ENCODE measurements at regions not wholly inside any gene's neighbourhood (a gene's known extent, or its start where the extent isn't known, plus 50 kb on each side); places are given as distances from the start of the nearest gene placed in this dataset.
"Not testable (repeated sequence)": the region's sequence is repeated elsewhere in the genome, so short reads cannot be mapped to it uniquely, and the experiment has no call there.

DNA sequence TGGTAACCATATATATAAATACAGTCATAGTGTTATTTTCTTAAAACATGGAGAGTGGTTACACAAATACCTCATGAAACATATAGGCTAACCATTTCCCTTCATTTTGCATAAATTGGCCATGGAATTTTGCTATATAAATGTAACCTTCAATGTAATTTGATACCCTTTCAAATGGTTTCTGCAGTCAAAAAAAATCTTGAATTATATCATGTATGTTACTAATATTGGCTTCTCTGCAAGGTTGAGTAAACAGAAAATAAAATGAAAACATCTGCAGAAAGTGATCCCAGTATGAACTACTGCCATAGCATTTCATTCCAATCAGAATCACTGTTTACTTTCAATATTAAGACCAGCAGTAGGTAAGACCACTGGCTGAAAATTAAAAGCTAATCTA lies 1165.9 kb upstream of the TENM3 start:
- DNase-seq (ENCODE audit: low read depth in 2 of 2): no peak

DNA sequence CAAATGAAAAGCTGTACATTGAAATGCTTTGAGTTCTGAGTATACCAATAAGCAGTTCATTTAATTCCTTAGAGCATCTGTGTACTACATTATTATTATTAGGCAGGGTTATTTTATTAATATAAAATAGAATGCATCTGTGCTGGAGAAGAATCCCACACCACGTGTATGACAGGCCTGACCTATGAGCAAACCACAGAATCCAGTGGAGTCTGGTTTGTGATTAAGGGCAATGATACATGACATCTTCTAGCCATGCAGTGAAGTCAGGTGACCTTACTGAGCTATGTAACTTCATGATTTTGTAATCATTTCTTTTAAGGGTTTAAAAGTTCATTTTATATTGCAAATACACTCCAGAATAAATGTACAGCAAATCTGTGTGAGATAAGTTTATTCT lies 1165.0 kb upstream of the TENM3 start:
- DNase-seq (ENCODE audit: low read depth in 2 of 2): no peak

DNA sequence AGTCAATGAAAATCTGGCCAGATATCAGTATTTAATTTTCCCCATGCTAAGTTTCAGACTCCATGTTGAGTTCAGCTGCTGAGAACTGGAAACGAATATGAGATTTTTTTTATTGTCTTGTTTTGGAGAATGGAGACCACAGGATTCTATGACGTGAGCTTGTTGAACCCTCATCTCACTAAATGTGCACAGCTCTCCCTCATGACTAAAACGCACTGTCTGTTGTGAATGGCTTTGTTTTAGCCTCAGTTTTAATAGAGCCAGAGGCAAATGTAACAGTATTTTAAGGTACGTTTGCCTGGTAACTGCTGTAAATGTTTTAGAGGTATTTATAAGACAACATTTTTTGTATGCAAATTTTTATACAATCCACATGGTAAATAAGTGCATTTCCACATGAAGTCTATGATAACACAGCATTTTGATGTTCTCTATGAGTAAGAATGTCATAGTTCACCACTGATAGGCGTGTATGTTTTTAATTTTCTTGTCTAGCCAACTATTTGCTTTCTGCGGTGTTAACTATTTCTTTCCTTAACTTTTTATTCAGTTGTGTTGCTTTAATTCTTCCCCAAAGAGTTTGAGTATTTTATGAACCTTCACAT lies 1159.3 kb upstream of the TENM3 start:
- DNase-seq (ENCODE audit: low read depth in 2 of 2): no peak

DNA sequence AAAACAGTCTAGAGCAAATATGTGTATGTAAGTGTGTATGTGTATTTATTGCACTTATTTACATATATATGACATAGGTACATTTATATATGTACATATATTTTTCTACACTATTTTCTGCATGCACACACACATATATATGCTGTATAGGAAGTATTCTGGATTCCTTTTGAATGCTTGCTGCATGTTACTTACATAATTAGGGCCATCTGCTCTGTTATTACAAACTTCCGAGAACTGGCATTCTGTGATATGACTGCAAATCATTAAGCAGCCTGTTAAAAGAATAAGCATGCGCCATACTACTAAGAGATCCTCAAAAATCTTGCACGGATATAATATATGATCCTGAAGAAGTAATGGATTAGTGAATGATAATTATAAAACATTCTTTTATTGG lies 1157.6 kb upstream of the TENM3 start:
- DNase-seq (ENCODE audit: low read depth in 2 of 2): no peak

DNA sequence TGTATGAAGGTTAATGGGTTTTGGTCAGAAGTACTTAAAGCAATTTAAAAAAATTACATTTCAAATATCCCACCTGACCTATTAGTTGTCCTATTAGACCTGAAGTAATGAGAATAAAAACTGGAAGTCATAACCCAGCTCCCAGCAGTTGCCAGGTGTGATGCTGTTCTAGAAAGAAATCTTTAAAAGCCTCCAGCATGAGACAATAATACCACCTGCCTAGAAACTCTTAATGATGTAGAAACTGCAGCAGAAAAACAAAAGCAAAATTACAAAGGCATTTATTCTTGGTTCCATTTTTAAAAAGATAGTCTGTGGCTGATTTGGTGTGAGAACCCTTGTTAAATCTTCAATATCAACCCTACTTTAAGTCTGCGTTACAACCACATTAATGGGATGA lies 1137.7 kb upstream of the TENM3 start:
- no peak for DNase-seq (ENCODE audit: low read depth in 2 of 2)

DNA sequence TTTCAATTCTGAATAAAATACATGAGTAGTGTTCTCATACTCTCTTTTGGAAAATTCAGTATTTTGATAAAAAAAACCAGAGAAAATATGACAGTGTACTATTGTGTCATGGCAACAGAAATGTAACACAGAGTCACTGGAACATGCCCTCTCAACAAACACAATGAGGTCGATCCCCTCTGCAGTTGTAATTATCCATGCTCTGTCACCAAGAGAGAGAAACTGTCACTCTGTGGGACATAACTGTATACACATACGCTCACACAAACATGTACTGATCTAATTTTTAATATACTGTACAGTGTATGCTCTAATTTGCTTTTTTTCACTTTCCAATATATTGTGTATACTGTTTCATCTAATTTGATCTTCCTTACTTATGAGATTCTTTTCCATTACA lies 1136.8 kb upstream of the TENM3 start:
- no peak for DNase-seq (ENCODE audit: low read depth in 2 of 2)

DNA sequence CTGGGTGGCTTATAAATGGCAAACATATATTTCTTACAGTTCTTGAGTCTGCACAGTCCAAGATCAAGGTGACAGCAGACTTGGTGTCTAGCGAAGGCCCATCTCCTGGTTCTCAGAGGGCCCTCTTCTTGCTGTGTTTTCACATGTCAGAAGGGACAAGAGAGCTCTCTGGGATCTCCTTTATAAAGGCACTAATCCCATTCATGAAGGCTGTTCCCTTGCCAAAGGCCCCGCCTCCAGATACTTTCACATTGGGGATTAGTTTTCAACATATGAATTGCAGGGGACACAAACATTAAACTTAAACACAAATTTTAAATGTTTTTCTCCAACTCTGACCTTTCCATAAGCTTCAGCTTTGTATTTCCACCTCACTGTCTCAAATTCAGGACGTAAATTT lies 1135.0 kb upstream of the TENM3 start:
- DNase-seq (ENCODE audit: low read depth in 2 of 2): no peak

DNA sequence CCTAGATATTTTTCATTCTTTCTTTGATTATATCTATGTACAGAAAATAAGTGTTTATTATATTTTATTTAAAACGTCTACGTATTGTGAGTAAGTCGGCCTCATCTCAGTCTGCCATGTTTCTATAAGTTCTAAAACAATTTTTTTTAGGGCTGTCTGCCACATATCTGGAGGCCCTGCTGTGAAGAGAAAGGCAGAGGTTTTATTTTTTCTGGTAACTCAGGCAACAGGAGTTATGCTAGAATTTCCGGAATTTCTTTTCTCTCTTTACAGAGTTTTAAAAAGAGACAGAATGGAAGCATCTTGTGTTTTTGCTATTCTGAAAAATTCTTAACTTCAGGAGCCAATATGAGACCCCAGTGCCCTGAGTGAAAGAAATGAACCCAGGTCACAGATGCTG lies 1124.0 kb upstream of the TENM3 start:
- no peak for DNase-seq (ENCODE audit: low read depth in 2 of 2)

DNA sequence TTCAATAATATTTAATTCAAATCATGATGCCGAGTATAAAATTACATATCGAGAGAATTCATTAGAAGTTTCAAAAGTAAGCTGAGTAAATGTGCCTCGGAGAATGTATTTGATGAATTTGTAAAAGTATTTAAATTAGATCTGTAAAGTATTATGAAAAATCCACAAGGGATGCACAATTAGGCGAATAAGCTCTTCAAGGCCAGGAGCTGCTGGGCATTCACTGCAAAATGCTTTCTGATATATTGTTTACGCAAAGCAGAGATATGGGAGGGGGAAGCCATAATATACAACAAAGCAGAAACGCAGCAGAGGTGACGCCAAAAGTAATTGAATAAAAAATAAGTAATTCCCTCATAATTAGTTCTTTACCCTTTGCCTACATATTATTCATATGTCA lies 1121.5 kb upstream of the TENM3 start:
- DNase-seq (ENCODE audit: low read depth in 2 of 2): no peak

DNA sequence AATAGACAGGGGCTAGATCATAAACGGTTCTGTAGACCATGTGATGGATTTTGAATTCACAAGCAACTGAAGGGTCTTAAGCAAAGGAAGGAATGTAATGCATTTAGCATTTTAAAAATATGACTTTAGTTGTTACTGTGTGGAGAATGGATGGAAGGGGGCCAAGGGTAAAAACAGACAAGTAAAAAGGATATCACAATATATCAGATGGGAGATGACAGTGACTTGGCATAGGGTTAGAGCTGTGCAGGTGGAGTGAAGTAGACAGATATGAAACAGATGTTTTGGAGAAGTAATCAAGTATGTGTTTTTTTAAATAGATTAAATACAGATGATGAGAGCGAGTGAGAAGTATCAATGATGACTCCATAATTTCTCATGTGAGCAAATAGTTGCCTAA lies 1116.0 kb upstream of the TENM3 start:
- DNase-seq (ENCODE audit: low read depth in 2 of 2): no peak

DNA sequence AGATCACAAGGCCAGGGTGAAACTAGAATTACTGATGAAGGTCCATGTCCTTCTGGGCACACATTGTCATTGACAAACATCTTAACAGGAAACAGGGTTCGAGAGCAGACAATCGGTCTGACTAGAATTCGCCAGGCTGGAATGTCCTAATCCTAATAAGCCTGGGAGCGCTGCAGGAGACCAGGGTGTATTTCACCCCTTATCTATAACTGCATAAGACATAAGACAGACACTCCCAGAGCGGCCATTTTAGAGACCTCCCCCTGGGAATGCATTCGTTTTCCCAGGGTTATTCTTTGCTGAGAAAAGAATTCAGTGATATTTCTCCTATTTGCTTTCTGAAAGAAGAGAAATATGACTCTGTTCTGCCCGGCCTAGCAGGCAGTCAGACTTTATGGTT lies 1112.9 kb upstream of the TENM3 start:
- DNase-seq (ENCODE audit: low read depth in 2 of 2): not testable (repeated sequence)

DNA sequence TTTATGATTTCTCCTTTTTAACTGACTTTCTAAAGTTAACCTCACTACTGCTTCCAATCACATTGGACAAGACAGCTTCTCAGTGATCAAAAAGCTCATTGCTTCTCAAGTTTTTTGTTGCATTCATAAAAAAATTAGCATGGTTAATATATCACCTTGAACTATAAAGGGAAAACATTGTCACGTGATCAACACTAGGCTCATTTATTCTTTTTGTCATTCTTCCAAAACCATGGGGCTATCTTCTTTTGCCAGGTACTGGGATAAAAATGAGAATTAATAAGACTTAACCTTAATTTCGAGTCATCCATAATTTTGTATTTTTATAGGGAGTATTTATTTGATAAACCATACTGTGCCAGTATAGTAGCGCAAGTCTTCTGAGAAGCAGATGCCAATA lies 1105.9 kb upstream of the TENM3 start:
- no peak for DNase-seq (ENCODE audit: low read depth in 2 of 2)

DNA sequence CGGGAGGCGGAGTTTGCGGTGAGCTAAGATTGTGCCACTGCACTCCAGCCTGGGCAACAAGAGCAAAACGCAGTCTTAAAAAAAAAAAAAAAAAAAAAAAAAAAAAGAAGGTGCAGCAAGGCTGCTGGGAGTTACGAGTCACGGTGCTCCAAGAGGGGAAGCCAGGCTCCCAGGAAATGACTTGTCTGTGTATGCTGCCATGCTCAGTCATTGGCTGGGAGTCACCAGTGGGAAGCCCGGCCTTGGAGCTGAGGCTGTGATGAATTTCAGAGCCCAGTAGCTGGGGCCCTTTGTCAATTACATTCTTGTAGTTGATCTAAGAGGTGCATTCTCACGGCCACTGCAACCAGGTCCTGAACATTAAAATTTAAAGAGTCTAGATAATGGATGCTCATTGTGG lies 1105.1 kb upstream of the TENM3 start:
- DNase-seq (ENCODE audit: low read depth in 2 of 2): no peak

DNA sequence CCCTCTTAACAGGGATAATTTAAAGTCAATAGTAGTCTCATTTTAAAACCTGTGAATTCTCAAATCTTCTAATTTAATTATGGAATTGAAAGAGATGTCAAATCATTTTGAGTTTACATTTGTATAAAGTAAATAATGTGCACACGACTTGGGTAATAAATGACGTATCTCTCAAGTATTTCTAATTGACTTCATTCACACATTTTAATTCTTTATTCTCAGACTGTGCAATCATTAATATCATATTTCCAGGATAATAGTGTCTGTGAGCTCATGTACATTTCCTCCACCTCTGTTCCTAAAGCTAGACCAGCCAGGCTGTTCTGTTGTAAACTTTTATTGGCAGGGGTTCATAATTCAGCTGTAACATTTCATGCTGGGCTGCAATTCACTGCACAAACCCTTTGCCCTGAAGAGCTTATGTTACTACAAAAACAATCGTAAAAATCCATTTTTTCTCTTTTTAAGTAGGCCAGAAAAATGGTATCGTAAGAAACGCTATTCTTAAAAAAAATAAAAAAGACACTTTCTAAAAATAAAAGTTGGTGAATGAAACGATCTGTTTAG lies 1103.1 kb upstream of the TENM3 start:
- DNase-seq (ENCODE audit: low read depth in 2 of 2): no peak

DNA sequence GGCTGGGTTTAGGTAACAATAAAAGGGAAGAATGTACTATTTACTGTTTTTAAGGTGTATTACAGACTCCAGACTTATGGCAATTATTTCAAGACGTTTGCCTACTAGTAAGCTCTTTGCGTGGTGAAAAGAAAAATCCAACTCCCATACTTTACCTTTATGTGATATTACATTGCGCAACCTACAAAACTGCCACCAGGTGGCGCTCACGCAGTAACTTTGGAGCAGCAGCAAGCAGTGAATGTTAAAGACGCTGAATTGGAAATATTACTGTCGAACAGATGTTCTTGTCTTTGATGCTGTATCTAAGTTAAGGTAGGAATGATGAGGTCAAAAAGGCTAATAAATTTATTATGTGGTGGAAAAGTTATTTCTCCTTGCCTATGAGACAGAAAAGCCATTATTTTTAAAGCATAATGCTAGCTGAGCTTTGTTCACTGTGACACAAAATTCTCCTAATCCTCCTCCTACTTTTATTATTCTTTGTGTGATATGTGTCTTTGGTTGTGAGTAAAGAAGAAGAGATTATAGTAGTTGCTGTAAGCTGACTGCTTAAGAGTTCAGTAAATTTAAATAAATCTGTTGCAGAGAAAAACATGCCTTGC lies 1099.8 kb upstream of the TENM3 start:
- peak; percentile 33 to 56 for DNase-seq (ENCODE audit: low read depth in 2 of 2)

DNA sequence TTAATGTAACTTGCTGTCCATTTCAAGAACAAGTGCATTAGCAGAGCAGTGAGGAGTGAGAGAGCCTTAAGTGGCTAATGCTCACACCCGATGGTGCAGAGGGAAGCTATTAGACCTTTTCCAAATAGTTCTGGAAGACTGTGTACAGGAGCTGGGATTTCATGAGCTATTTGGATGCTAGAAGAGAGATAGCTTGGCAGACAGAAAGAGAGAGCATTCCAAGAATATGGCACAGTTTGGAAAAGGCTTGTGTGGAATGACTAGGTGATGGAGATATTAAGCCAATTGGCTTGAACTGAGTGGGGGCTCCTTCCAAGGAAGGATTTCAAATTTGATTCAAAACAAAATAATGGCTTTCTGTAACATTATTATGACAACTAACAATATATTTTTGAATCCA lies 1097.2 kb upstream of the TENM3 start:
- no peak for DNase-seq (ENCODE audit: low read depth in 2 of 2)

DNA sequence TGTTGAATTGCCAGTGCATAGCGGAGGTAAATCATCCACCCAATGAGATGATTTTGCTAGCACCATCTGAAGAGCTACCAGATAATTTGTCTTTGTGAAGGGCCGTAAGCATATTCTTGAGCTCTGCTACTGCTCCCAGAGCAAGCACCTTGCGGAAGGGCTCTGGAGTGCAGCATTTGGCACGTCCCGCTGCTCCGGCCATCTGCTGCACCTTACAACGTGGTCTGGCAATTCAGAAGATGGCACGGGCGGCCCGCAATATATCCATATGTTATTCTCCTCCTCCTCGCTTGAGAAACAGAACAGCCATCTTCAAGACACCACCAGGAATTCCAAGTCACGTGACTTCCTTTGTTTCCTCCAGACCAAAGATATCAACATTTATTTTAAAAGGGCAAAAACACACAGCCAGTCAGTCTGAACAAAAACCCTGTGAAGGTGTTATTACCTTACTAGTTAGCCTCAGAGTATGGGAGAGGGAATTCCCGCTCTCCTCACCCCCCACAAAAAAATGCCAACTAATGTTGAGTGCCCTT lies 1095.7 kb upstream of the TENM3 start:
- no peak for DNase-seq (ENCODE audit: low read depth in 2 of 2)

DNA sequence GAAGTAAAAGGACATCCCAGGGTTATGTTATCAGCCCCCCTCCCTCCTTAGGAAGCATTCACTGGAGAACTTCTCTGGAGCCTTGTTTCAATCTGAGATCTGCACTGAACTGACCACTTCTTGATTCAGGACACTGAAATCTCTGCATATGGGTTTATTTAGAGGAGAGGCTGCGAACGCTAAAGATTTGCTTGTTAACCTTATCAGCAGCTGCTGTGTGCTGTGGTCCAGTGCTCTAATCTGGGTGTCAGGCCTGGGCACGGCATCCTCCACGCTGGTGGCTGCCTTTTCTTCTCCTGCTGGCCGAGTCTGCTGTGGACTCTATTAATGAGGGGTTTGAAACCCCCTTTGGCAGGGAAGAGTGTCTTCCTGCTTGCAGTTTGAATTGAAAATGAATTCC lies 1094.7 kb upstream of the TENM3 start:
- DNase-seq (ENCODE audit: low read depth in 2 of 2): no peak

DNA sequence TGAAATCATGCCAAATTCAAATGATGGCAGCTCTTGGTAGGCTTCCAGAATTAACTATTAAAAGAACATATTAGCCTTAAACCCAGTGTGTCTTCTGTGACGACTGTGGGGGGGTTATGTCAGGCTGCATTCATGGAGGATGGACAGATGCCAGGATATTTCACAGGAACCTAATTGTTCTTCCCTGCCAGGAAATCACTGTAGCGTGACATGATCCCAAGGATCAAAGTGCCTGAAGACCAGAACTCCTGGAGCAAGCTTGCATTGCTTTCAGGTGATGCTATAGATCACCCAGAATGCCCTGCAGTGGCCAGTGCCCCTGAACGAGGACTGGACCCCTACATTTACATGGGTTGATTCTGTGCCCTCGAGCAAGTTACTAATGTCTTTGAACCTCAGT lies 1093.0 kb upstream of the TENM3 start:
- DNase-seq (ENCODE audit: low read depth in 2 of 2): no peak

DNA sequence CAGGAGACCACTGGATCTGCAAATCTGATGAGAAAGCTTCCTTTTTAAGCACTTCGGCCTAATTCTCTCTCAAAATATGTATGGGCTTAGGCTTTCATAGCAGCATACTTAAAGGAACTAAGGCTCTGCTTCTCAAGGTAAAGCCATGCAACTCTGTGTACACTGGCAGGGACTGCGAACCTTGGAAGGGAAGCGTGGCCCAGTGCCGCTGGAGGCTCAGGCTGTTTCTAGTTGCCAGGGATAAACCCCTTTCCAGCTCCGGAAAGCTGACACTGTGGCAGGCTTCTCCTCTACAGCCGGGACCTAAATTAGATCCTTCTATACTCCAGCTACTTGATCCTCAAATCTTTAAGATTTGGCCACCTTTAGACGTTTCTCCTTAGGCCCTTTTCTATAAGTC lies 1091.3 kb upstream of the TENM3 start:
- no peak for DNase-seq (ENCODE audit: low read depth in 2 of 2)

DNA sequence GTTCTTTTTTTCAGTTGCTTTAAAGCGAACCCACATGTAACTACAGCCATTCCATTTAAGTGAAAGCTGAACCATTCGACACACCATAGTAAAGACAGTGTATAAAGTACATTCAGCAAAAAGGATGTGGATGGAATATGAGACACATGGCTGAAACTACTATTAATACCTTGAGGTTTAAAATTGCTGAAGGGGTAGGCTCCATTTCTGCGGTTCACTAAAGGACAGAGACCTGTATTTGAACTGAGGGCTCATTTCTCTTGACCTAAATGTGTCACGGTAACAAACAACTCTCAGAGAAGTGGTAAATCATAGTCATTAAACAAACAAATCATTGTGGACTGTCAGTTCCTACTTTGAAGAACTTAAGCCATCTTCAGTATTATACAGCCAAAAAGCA lies 1085.6 kb upstream of the TENM3 start:
- DNase-seq (ENCODE audit: low read depth in 2 of 2): no peak

DNA sequence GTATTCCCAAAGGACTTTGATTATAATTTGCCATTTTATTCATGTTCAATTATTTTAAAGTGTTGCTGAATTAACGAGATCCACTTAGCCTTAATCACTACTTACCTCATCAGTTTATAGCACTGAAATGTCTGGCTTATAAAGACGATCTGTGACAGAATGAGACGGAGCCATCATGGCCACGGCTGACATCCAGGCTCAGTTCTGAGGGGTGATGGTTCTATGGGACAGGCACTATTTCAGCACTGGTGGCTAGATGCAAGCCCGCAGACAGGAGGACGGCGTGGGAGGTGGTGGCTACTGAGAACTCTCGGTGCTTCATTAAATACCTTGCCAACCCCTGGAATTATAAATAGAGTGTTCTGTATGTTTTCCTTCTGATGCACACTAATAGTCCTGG lies 1084.2 kb upstream of the TENM3 start:
- DNase-seq (ENCODE audit: low read depth in 2 of 2): no peak

DNA sequence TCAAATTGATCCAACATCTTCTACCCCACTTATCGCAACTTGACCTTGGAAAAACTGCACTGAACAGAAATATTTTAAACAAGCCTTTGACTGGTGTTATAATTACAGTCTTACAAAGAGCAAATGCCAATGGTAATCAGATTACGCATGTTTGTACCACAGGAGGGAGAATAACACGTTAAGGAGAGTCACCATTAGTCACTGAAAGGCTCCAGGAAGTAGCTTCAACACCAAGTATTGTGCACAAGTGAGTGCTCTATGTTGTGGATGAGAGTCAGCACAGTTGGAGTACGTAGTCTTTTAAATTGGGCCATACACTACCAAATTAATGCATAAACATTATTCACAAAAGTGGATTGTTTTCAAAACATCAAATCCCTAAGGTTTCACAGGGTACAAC lies 1081.5 kb upstream of the TENM3 start:
- DNase-seq (ENCODE audit: low read depth in 2 of 2): no peak

DNA sequence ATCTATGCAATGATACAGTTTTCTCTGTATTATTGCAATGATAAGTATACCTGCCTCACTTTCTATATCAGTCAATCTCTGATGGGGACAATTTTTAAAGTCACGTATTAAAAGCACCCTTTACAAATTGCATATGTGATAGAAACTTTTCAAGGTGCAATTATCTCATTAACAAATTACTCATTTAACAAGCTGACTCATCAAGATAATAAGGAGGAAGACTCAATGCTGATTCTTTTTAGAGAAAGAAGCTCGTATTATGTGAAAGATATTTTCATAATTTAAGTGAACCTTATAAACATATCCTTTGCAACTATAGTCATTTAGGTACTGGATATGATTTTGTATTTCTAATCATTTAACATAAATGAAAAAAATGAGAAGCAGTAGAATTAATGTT lies 1080.9 kb upstream of the TENM3 start:
- no peak for DNase-seq (ENCODE audit: low read depth in 2 of 2)

Measured in stimulated activated CD4-positive, alpha-beta T cell treated with anti-CD3 and anti-CD28 coated beads, Interleukin-1b, Interleukin-23, amount 100 ng/mL, for 4 hours (primary cell).